Pancreas (tissue), 10 donors: ENCODE measurements at regions not wholly inside any gene's neighbourhood (a gene's known extent, or its start where the extent isn't known, plus 50 kb on each side); places are given as distances from the start of the nearest gene placed in this dataset.

Source experiments
- ATAC-seq, 4 donors: fragments of 200-7000 bp; cut with Tn5 transposase; one replicate each; pipeline versions ENCODE4 v1.8.0 to v1.9.1; 2020; ENCODE audit warnings: mild to moderate bottlenecking in 4 of 4, moderate library complexity in 4 of 4
- DNase-seq, 6 donors: peaks; one replicate each; pipeline ENCODE4 v3.0.0-alpha.2; 2020
- FAIRE-seq: peaks from 2 replicates; lab custom pipeline; 2012; peaks lifted over from hg19 to GRCh38; lab: Jason Lieb, UNC
- H3K27ac ChIP-seq, 4 donors: fragments of 200-600 bp; sonication (generic); 1 replicate in 3 of 4; 2 replicates in 1 of 4; pipeline versions ENCODE4 v1.5.0 to v1.8.0; 2020
- H3K27me3 ChIP-seq, 4 donors: fragments of 200-600 bp; one replicate each; pipeline ENCODE4 v1.8.0; 2021
- H3K36me3 ChIP-seq, 3 donors: fragments of 200-600 bp; sonication (generic) in 1 of 3; one replicate each; pipeline versions ENCODE4 v1.5.0 to v1.8.0; 2020 to 2021
- H3K4me1 ChIP-seq, 3 donors: fragments of 200-600 bp; one replicate each; pipeline ENCODE4 v1.8.0; 2021
- H3K4me3 ChIP-seq, 4 donors: fragments of 200-600 bp; sonication (generic) in 2 of 4; one replicate each; pipeline versions ENCODE4 v1.5.0 to v1.8.0; 2020 to 2021
- H3K9me3 ChIP-seq, 4 donors: fragments of 200-600 bp; one replicate each; pipeline ENCODE4 v1.8.0; 2021
- WGBS, 2 donors: extraction: QIAGEN DNeasy Blood & Tissue Kit; methylation state at CpG; one replicate each; pipeline ENCODE4 v1.1.7; 2013; 5-methylcytosine and 5-hydroxymethylcytosine counted together
- intact Hi-C, 3 donors: fragments of 100-400 bp; cut with DNase I; formaldehyde crosslinking; loops; one replicate each; pipeline versions ENCODE4 v1.11.1 to v1.14.2; 2022
- TF ChIP-seq, protein P1 (sequence below), 4 donors: fragments of 200-600 bp; sonication (generic) in 3 of 4; IDR thresholded peaks; one replicate each; pipeline versions ENCODE4 v1.5.0 to v1.8.0; 2021; ENCODE audit warnings: antibody characterized with exemption in 4 of 4
- donor health status: healthy with polysubstance abuse.
- donor health status: DM: no; HTN: no; CAD: no; lungs with moderate emphysema.
- donor health status: DM: no; HTN: no; CAD: no.
- donor health status: control.
- donor health status: control.
- donor health status: Bipolar disorder and iron deficiency.
- donor health status: DM: yes; HTN: yes; CAD: no.
- donor health status: DM: no; HTN: no; CAD: no.
- donor health status: DM: no; HTN: no; CAD: no.
- donor health status: DM: yes; HTN: yes; CAD: no.

DNA sequence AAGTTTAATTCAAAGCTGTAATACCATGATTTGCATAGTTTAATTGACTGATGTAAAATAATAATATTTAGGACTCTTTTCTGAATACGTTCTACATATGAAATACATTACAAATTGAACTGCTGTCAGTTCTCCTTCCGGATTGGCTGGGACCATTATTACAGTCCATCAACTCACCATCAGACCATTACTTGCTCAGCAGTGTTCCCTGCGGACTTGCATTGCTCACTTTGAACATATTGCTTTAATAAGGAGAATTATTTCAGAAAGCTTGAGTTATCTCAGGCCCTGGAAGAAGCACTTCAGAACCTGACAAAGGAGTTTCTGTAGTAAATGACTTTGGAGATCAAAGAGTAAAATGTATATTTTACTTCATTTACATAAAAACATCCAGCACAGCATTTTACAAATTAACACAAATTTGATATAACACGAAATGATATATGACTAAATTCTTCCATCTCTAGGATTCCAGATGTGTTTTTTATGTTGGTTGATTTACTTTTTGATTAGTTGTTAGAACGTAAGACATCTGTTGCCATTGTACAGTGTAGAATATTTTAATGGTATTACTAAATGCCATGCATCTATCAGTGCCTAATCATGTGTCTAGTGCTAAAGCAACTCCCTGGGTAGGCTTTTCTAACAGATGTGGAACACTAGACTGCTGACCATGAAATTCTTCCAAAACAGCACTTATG lies 418.5 kb upstream of the SEMA3A start:
- ATAC-seq (no peak), DNase-seq (no peak), FAIRE-seq (no peak)
- H3K4me3 ChIP-seq: no peak overlapping the region
- no peaks in the 10 kb centered on the region for H3K9me3 ChIP-seq
- H3K27me3 ChIP-seq: no peaks in the 10 kb centered on the region
- 56 to 72% methylated on average over 5 of the region's 5 CpGs for WGBS, 2 donors
- intact Hi-C loops: no loop called here
- TF ChIP-seq, protein P1, sequence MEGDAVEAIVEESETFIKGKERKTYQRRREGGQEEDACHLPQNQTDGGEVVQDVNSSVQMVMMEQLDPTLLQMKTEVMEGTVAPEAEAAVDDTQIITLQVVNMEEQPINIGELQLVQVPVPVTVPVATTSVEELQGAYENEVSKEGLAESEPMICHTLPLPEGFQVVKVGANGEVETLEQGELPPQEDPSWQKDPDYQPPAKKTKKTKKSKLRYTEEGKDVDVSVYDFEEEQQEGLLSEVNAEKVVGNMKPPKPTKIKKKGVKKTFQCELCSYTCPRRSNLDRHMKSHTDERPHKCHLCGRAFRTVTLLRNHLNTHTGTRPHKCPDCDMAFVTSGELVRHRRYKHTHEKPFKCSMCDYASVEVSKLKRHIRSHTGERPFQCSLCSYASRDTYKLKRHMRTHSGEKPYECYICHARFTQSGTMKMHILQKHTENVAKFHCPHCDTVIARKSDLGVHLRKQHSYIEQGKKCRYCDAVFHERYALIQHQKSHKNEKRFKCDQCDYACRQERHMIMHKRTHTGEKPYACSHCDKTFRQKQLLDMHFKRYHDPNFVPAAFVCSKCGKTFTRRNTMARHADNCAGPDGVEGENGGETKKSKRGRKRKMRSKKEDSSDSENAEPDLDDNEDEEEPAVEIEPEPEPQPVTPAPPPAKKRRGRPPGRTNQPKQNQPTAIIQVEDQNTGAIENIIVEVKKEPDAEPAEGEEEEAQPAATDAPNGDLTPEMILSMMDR (IDR thresholded peaks at IDR 0.05): no peak
- H3K27ac ChIP-seq: no peak overlapping the region
- no peaks in the 10 kb centered on the region for H3K36me3 ChIP-seq
- no peaks in the 10 kb centered on the region for H3K4me1 ChIP-seq

DNA sequence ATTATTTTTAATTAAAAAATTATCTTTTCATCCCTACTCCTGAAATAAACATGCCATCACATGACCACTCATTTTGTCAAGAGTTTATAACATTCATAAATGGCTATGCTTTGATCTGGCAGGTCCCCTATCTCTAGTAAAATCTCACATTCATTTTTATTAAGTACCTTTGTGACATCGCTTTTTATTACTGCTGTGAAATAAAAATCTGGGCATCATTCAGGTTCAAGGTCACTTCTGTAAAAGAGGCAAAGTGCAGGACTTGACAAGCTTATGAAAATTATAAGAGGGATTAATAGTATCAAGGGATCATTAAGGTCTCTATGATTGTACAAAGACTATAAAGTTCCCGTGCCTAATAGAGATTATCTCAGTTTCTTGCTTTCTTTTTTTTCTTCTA lies 416.8 kb upstream of the SEMA3A start:
- Histone ChIP-seq H3K36me3 (no peaks in the 10 kb centered on the region), H3K9me3 (no peaks in the 10 kb centered on the region), H3K4me1 (no peaks in the 10 kb centered on the region), H3K27me3 (no peaks in the 10 kb centered on the region), H3K27ac (no peak overlapping the region), H3K4me3 (no peak overlapping the region)
- DNase-seq: no peak
- TF ChIP-seq, protein P1 (IDR thresholded peaks at IDR 0.05): no peak
- 43 to 53% methylated on average over 2 of the region's 2 CpGs for WGBS, 2 donors
- FAIRE-seq: no peak
- no peak for ATAC-seq
- intact Hi-C loops: no loop called here

DNA sequence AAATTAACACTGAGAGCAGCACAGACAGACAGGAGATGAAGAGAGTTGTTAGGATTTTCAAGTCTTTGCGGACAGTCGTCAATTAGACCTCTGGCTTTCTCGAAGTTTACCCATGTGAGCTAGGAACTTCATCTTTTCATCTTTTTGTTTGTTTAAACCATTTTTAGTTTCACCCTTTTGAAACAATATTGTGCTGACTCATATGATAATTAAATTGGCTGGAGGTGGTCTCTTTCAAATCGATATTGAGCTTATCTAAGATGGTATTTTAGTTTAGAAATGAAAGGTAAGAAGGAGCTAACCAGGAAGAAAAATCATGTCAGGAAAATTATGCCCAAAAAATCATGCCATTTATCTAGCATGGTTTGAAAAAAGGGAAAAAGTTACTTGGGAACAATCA lies 415.8 kb upstream of the SEMA3A start:
- FAIRE-seq (no peak), DNase-seq (no peak), ATAC-seq (no peak)
- intact Hi-C loops: no loop called here
- TF ChIP-seq, protein P1 (IDR thresholded peaks at IDR 0.05): no peak
- Histone ChIP-seq H3K27me3 (no peaks in the 10 kb centered on the region), H3K4me3 (no peak overlapping the region), H3K36me3 (no peaks in the 10 kb centered on the region), H3K4me1 (no peaks in the 10 kb centered on the region), H3K27ac (no peak overlapping the region), H3K9me3 (no peaks in the 10 kb centered on the region)
- 72 to 78% methylated on average over 4 of the region's 4 CpGs for WGBS, 2 donors

DNA sequence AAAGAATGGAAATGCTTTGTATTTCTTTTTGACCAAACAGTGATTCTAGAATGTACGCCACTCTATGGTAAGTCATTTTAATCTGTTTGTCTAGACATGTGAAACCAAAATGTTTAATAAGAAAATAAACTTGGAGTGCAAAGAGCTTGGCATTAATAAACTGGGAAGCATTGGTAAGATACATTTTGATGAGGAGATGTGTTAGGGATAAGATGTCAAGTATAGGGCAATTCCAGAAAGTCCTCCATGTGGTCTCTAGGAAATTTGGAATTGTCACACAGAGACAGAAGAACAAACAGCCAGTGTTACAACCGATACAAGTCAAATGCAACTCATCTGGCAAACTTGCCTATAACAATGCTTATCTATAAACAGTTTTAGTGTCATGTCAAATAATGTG lies 410.7 kb upstream of the SEMA3A start:
- TF ChIP-seq, protein P1 (IDR thresholded peaks at IDR 0.05): no peak
- H3K9me3 ChIP-seq: no peaks in the 10 kb centered on the region
- WGBS, 2 donors: 62 to 71% methylated on average over 2 of the region's 2 CpGs
- no peaks in the 10 kb centered on the region for H3K4me1 ChIP-seq
- no peaks in the 10 kb centered on the region for H3K36me3 ChIP-seq
- intact Hi-C loops: no loop called here
- H3K27me3 ChIP-seq: no peaks in the 10 kb centered on the region
- H3K4me3 ChIP-seq: no peak overlapping the region
- no peak overlapping the region for H3K27ac ChIP-seq
- ATAC-seq (no peak), FAIRE-seq (no peak), DNase-seq (no peak)

DNA sequence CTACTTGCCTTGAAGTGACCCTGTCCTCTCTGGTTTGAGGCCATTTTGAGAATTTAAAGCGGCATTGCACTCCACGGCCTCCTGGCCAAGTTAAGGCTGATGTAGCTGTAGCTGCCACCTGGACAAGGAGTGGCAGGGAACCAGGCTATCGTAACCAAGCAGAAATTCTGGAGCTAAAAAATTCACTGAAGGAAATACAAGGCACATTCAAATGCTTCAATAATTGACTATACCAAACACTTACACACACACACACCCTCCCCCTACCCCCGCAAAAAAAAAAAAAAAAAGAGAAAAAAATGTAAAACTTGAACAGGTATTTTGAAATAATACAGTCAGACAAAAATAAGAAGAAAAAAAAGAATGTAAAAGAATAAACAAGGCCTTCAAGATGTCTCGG lies 409.0 kb upstream of the SEMA3A start:
- intact Hi-C loops: no loop called here
- WGBS, 2 donors: 62 to 85% methylated on average over 5 of the region's 5 CpGs
- H3K36me3 ChIP-seq: no peaks in the 10 kb centered on the region
- H3K4me1 ChIP-seq: no peaks in the 10 kb centered on the region
- no peaks in the 10 kb centered on the region for H3K27me3 ChIP-seq
- no peak overlapping the region for H3K4me3 ChIP-seq
- H3K9me3 ChIP-seq: no peaks in the 10 kb centered on the region
- no peak for FAIRE-seq
- no peak overlapping the region for H3K27ac ChIP-seq
- DNase-seq: no peak
- no peak for ATAC-seq
- TF ChIP-seq, protein P1 (IDR thresholded peaks at IDR 0.05): no peak
